ENCODE measurements at regions not wholly inside any gene's neighbourhood (a gene's known extent, or its start where the extent isn't known, plus 50 kb on each side); places are given as distances from the start of the nearest gene placed in this dataset.

GRCh38 chr10:131834152-131834810, 66.5 kb upstream of the PPP2R2D start:
- TF ChIP-seq CTCF (conservative IDR thresholded peaks at IDR 0.05; ENCODE audit: low read depth, low read length) (no peak), EZH2phosphoT487 (IDR thresholded peaks at IDR 0.05; ENCODE audit: borderline replicate concordance, low read length) (no peak), EZH2 (IDR thresholded peaks at IDR 0.05; ENCODE audit: low read length, unreplicated experiment) (no peak)
